HG02840 (cell line): ENCODE measurements at regions not wholly inside any gene's neighbourhood (a gene's known extent, or its start where the extent isn't known, plus 50 kb on each side); places are given as distances from the start of the nearest gene placed in this dataset.
"Not testable (repeated sequence)": the region's sequence is repeated elsewhere in the genome, so short reads cannot be mapped to it uniquely, and the experiment has no call there.

Experiments
- ATAC-seq: cut with Tn5 transposase; IDR thresholded peaks from one replicate; pipeline ENCODE4 v1.9.1; 2021; ENCODE audit warnings: mild to moderate bottlenecking, moderate library complexity, moderate number of reproducible peaks; ENCODE audit not compliant: unreplicated experiment, low FRiP score

DNA sequence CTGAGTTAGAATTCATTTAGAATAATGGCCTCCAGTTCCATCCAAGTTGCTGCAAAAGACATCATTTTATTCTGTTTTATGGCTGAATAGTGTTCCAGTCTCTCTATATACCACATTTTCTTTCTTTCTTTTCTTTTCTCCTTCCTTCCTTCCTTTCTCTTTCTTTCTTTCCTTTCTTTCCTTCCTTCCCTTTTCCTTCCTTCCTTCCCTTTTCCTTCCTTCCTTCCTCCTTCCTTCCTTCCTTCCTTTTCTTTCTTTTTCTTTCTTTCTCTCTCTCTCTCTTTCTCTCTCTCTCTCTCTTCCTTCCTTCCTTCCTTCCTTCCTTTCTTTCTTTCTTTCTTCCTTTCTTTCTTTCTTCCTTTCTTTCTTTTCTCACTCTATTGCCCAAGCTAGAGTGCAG, 330.2 kb downstream of the TSN start:
- not testable (repeated sequence) for ATAC-seq

GRCh38 chr2:122094557-122094956, 339.1 kb downstream of the TSN start:
- ATAC-seq: no peak

- no peak for ATAC-seq
These were observed 341.3 kb downstream of the TSN start for GRCh38 chr2:122096761-122097160.

- ATAC-seq: no peak
These were observed 342.9 kb downstream of the TSN start for GRCh38 chr2:122098306-122098705.

DNA sequence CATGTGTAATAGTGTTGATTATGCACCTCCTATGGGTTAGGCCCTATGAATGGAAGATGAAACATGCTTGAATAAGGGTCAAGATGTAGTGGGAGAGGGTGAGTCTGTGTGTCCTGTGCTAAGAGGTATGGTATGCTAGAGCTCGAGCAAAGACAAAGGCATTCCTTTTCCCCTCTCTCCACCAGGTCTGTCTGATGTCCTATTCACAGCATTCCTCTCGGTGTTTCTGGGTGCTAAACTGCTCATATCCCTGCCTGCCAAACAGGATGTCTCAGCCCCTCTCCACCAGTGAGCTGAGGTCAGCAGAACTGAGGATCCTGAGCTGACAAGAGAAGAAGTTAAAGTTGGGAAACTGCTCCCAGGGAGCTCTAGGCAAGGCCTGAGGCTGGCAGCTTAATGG, 344.9 kb downstream of the TSN start:
- no peak for ATAC-seq

- ATAC-seq: no peak
These were observed 345.3 kb downstream of the TSN start for GRCh38 chr2:122100756-122101155.

DNA sequence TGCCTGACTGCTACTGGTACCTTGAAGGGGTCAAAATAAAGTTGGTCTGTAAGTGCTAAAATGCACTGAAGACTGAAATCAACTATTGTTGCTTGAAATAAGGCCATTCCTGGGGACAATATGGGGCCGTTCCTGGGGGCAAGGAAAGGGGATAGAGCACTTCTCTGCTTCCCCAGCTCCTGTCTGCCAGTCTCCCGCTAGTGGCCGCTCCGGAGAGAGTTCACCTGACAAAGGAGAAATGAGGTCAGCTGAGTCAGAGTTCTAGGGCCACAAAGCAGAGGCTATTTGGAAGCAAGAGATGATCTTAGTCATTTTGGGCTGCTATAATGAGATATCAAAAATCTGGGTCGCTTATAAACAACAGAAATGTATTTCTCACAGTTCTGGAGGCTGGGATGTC, 345.9 kb downstream of the TSN start:
- ATAC-seq: no peak

DNA sequence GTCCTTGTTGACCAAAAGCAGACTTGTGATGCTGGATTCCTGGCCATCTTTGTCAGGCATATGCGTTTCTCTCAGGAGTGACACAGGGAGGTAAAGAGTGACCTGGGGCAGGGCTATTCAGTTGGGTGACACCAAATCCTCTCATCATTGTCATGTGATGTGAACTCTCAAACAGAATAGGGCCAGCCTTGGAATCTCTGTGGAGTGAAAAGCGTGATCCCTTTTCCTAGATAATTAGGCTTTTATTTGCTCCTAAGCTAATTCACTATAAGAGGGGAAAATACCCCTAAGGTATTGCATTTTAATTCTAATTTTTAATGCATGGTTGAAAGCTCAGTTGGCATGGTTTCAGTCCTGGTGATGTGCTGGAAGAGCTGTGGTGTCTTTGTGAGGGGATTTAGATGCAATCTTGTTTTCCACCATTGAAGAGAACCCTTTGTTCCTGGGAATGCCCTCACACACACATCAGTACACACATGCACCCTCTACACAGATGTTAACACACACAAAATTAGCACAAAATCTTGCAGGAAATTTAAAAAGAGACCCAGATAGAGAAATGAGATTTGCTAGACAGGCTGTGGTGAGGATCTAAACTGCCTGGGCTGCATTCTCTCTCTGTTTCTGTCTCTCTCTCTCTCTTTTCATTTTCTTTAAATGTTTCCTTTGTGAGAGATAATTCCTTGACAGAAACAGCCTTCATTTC, 349.9 kb downstream of the TSN start:
- ATAC-seq: no peak

DNA sequence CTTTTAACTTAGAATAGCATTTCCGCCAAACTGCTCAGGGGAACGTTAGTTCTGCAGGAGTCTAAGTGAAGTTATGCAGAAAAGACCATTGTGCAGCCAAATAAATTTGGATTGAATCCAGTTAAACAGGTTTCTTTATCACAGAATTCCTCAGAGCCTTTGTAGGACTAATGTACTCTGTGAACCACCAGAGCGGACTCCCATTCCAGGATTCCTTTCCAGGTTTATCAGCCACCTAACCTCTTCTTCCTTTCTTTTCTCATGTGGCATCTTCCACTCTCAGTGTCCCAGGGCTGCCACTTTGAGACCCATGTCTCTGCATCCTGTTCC, 350.4 kb downstream of the TSN start:
- no peak for ATAC-seq

GRCh38 chr2:122108186-122108585, 352.7 kb downstream of the TSN start:
- no peak for ATAC-seq

DNA sequence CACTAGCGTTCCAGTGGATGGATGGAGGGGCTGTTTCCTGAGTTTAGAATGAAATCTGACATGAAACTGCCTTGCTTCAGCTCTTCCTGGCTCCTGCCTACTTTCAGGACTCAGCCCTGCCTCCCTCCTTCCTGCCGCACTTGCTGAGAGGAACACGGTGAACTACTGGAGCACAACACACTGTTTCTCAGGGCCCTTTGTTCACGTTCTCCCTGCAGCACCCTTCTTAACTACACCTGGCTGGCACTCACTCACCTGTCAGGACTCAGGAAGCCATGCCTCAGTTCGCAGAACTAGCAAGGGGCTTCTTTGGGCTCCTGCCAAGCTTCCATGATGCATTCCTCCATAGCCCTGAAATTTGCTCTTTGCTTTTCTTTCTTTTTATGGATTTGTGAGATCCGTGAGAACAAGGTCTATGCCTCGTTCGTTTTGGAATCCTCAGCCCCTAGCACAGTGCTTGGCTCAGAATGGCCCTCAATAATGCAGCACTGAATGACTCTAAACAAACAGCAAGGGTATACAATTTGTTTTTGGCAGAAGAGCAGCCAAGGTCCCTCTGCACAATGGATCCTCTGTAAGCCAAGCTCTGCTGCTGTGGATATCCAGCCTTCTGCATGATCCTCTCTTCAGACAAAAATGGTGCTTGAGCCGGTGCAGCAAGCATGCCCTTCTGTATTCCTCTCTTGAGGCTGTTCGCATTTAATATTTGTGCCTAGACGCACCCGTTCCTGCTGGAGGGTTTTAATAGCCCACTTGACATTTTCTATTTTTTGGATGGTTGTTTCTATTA, 357.0 kb downstream of the TSN start:
- no peak for ATAC-seq

- ATAC-seq: no peak
These were observed 359.0 kb downstream of the TSN start for GRCh38 chr2:122114421-122114820.

GRCh38 chr2:122117371-122117770, 361.9 kb downstream of the TSN start:
- ATAC-seq: no peak

- ATAC-seq: no peak
These were observed 373.9 kb downstream of the TSN start for GRCh38 chr2:122129399-122129798.

DNA sequence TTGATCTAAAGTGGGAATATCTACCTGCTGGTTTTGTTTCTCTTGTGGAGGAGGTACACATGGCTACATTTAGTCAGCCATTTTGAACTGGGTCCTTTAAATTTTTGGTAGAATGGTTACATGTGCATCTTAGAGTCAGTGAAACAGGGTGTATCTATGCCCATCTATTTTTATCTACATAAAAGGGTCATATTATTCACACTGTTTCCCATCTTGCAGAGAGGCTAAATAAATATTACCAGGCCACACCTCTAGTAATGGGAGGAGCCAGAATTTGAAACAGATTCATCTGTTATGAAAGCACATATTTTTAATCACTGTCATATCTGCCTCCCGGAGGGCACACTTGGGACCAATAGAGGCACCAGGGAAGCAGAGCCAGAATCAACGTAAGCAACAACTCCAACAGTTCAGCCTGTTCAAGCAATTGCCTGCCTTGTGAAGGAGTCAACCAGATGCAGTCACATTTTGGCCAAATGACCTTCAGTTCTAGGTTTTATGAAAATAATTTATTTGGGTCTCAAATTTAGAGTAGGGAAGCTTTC, 376.8 kb downstream of the TSN start:
- no peak for ATAC-seq

DNA sequence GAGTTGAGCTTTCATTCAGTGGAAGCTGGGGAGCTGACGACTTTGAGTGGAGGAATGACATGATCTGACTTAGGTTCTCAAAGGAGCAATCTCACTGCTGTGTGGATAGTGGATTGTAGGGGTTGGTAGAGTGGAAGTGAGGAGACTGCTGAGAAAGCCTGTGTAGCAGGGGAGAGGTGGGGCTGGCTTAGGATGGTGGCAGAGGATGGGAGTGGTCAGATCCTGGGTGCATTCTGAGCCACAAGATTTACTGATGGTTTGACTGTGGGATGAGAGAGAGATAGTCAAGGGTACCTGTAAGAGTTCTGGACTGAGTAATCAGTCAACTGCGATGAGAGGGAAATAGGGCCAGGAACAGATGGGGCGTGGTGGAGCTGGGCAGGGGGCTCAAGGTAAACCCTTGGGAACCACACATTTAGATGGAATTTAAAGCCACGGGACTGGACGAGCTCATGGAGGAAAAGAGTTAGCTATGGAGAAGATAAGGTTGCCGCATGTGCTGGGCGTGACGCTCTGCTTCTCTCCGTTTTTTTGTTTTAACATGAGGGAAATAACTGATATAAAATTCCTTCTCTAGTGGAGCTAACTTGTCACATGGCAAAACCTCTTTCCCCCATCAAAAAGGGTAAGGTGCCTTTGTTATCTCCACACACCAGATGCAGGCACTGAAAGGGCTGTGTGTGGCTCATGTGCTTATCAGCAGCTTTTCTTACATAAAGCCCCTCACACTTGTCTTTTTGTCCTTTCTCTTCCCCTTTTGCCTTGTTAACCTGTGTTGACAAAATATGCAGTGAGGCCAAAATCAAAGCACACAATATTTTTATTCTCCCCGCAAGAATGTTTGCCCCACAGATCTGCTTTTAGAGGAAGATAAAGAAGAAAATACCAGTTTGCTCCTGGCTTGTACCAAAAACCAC, 379.8 kb downstream of the TSN start:
- no peak for ATAC-seq

- ATAC-seq: no peak
These were observed 380.6 kb downstream of the TSN start for GRCh38 chr2:122136056-122136455.

DNA sequence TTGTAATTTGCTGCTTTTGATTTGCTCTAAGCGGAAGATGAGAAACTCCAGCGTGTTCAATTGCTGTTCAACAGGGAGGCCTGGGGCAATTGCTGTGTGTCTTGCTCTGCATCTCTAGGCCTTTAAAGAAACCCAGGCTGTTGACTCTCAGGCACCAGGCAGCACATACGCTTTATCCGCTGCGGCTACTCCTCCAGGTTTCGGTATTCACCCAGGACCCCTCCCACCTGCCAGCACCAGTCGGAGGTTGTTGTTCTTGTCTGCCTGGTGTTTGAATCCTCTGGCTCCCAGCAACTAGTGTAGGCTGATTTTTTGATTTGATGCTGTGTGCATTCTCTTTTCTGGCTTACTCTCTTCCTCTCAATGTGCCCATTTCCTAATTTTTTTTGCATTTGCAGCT, 383.1 kb downstream of the TSN start:
- ATAC-seq: no peak

GRCh38 chr2:122139739-122140420, 384.4 kb downstream of the TSN start:
- ATAC-seq: no peak

GRCh38 chr2:122144884-122145283, 389.4 kb downstream of the TSN start:
- ATAC-seq: no peak
